Progenitor cell of endocrine pancreas (in vitro differentiated cells): ENCODE measurements at regions not wholly inside any gene's neighbourhood (a gene's known extent, or its start where the extent isn't known, plus 50 kb on each side); places are given as distances from the start of the nearest gene placed in this dataset.

Source experiments
- DNase-seq: peaks from one replicate; pipeline ENCODE4 v3.0.0; 2021; ENCODE audit warnings: low spot score; ENCODE audit not compliant: unreplicated experiment
- H3K27ac Mint-ChIP-seq: 2 replicates; pipeline ENCODE4 v1.8.0; 2021; ENCODE audit warnings: mild to moderate bottlenecking, moderate library complexity, mixed read lengths
- H3K27me3 Mint-ChIP-seq: 2 replicates; pipeline ENCODE4 v1.8.0; 2021; ENCODE audit warnings: mixed read lengths
- H3K36me3 Mint-ChIP-seq: 2 replicates; pipeline ENCODE4 v1.8.0; 2022; ENCODE audit warnings: mixed read lengths; ENCODE audit not compliant: insufficient read depth
- H3K4me1 Mint-ChIP-seq: 2 replicates; pipeline ENCODE4 v1.8.0; 2021; ENCODE audit warnings: low read depth, mixed read lengths
- H3K4me3 Mint-ChIP-seq: 2 replicates; pipeline ENCODE4 v1.8.0; 2021; ENCODE audit warnings: low read depth, mild to moderate bottlenecking, moderate library complexity, mixed read lengths
- H3K9me3 Mint-ChIP-seq: 2 replicates; pipeline ENCODE4 v1.8.0; 2021; ENCODE audit warnings: low read depth, mixed read lengths
- TF ChIP-seq, protein P1 (sequence below): fragments of 200-600 bp; sonication (generic); IDR thresholded peaks from one replicate; pipeline ENCODE4 v1.5.0; 2021; ENCODE audit warnings: antibody characterized with exemption, mild to moderate bottlenecking; ENCODE audit not compliant: unreplicated experiment

- no peak for DNase-seq
- TF ChIP-seq, protein P1, sequence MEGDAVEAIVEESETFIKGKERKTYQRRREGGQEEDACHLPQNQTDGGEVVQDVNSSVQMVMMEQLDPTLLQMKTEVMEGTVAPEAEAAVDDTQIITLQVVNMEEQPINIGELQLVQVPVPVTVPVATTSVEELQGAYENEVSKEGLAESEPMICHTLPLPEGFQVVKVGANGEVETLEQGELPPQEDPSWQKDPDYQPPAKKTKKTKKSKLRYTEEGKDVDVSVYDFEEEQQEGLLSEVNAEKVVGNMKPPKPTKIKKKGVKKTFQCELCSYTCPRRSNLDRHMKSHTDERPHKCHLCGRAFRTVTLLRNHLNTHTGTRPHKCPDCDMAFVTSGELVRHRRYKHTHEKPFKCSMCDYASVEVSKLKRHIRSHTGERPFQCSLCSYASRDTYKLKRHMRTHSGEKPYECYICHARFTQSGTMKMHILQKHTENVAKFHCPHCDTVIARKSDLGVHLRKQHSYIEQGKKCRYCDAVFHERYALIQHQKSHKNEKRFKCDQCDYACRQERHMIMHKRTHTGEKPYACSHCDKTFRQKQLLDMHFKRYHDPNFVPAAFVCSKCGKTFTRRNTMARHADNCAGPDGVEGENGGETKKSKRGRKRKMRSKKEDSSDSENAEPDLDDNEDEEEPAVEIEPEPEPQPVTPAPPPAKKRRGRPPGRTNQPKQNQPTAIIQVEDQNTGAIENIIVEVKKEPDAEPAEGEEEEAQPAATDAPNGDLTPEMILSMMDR: no peak
- no peak overlapping the region for H3K27ac Mint-ChIP-seq
- peaks cover 34% of the 10 kb centered on the region for H3K27me3 Mint-ChIP-seq
- peaks cover under 1% of the 10 kb centered on the region for H3K9me3 Mint-ChIP-seq
- no peak overlapping the region for H3K4me3 Mint-ChIP-seq
- H3K4me1 Mint-ChIP-seq: peaks cover under 1% of the 10 kb centered on the region
- H3K36me3 Mint-ChIP-seq: peaks cover 2% of the 10 kb centered on the region
These were observed 246.1 kb downstream of the NR2F2 start for GRCh38 chr15:96576596-96576995.

DNA sequence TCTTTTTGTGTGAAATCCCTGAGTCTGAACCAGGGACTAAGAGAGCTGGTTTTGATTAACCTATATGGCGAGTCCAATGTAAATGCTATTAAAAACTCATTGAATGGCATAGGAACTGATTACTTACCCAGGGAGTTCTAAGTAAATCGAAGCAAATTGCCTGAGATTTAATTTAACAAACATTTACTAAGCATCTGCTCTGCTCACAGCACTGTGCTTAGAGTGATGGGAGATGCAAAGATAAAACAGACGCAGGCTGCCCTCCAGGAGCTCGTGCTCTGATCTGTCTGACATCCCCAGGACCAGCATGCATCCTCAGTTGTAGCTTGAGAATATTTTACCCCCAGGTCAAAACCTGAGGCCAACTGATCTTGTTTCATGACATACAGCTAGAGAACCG is 247.9 kb downstream of the NR2F2 start:
- peaks cover 2% of the 10 kb centered on the region for H3K36me3 Mint-ChIP-seq
- peaks cover 7% of the 10 kb centered on the region for H3K9me3 Mint-ChIP-seq
- no peak for DNase-seq
- no peak overlapping the region for H3K27ac Mint-ChIP-seq
- H3K27me3 Mint-ChIP-seq: peaks cover 44% of the 10 kb centered on the region
- H3K4me3 Mint-ChIP-seq: no peak overlapping the region
- TF ChIP-seq, protein P1: no peak
- H3K4me1 Mint-ChIP-seq: peaks cover 6% of the 10 kb centered on the region

- H3K4me1 Mint-ChIP-seq: peaks cover 10% of the 10 kb centered on the region
- TF ChIP-seq, protein P1: no peak
- H3K36me3 Mint-ChIP-seq: peaks cover 2% of the 10 kb centered on the region
- H3K27me3 Mint-ChIP-seq: peaks cover 61% of the 10 kb centered on the region
- H3K27ac Mint-ChIP-seq: no peak overlapping the region
- peaks cover 7% of the 10 kb centered on the region for H3K9me3 Mint-ChIP-seq
- no peak for DNase-seq
- no peak overlapping the region for H3K4me3 Mint-ChIP-seq
These were observed 250.9 kb downstream of the NR2F2 start for GRCh38 chr15:96581371-96581770.

- DNase-seq: no peak
- Mint-ChIP-seq H3K4me1 (peaks cover 10% of the 10 kb centered on the region), H3K27me3 (peaks cover 60% of the 10 kb centered on the region), H3K9me3 (peaks cover 7% of the 10 kb centered on the region), H3K4me3 (no peak overlapping the region), H3K27ac (no peak overlapping the region), H3K36me3 (peaks cover 2% of the 10 kb centered on the region)
- TF ChIP-seq, protein P1: no peak
These were observed 252.0 kb downstream of the NR2F2 start for GRCh38 chr15:96582473-96582872.

DNA sequence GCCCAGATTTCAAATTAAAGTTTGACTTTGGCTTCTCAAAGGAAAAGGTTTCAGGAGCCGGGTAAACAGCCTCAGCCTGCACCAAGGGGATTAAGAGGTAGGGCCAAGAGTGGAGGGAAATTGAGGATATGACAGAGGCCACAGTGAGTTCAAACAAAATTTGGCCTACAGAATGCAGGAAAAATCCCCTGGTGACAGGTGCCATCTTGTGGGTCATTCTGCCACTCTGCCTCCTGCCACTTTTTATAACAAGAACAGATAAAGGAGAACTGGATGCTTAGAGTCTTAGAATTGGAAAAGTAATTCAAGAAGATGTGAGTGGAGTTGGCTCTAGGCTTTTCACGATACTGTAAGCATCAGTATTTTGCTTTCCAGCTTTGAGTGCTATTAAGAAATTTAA is 253.2 kb downstream of the NR2F2 start:
- H3K36me3 Mint-ChIP-seq: peaks cover 2% of the 10 kb centered on the region
- no peak for DNase-seq

More for the DNA sequence above, 253.2 kb downstream of the NR2F2 start:
- peaks cover 10% of the 10 kb centered on the region for H3K4me1 Mint-ChIP-seq
- TF ChIP-seq, protein P1: no peak
- no peak overlapping the region for H3K4me3 Mint-ChIP-seq
- H3K27me3 Mint-ChIP-seq: peaks cover 59% of the 10 kb centered on the region
- H3K27ac Mint-ChIP-seq: no peak overlapping the region
- peaks cover 7% of the 10 kb centered on the region for H3K9me3 Mint-ChIP-seq
